H1 (cell line): ENCODE measurements at regions not wholly inside any gene's neighbourhood (a gene's known extent, or its start where the extent isn't known, plus 50 kb on each side); places are given as distances from the start of the nearest gene placed in this dataset.

Experiments used
- CTCF ChIA-PET: fragments of 300-600 bp; sonication (Branson Sonifier 250); formaldehyde crosslinking; loops from one replicate; lab custom pipeline; 2021; ENCODE audit not compliant: partially characterized antibody; lab: Charles Lee
- POLR2A ChIA-PET: fragments of 300-600 bp; sonication (Branson Sonifier 250); formaldehyde crosslinking; loops from one replicate; lab custom pipeline; 2021; ENCODE audit warnings: inconsistent platforms; ENCODE audit not compliant: partially characterized antibody; lab: Charles Lee
- DNase-seq, 2 experiments: peaks; one replicate each; pipeline versions ENCODE4 v3.0.0 to v3.0.0-alpha.2; 2010 to 2022; ENCODE audit warnings: low spot score in 2 of 2, low read depth in 1 of 2, mixed read lengths in 1 of 2
- FAIRE-seq: peaks from 2 replicates; lab custom pipeline; 2011; peaks lifted over from hg19 to GRCh38; lab: Jason Lieb, UNC
- H2AFZ ChIP-seq: 2 replicates; pipeline ENCODE4 v1.8.1; 2012; ENCODE audit warnings: low read length, inconsistent platforms
- H2AK5ac ChIP-seq: 2 replicates; pipeline ENCODE4 v1.6.1; 2013; ENCODE audit warnings: low read depth, low read length
- H2BK120ac ChIP-seq: replicated peaks from 2 replicates; pipeline ENCODE3; 2013; ENCODE audit warnings: low read depth, low read length, inconsistent platforms
- H2BK12ac ChIP-seq: 2 replicates; pipeline ENCODE4 v1.6.1; 2013; ENCODE audit warnings: low read depth, low read length
- H2BK15ac ChIP-seq: 2 replicates; pipeline ENCODE4 v1.6.1; 2013; ENCODE audit warnings: low read length
- H2BK20ac ChIP-seq: 2 replicates; pipeline ENCODE4 v1.6.1; 2013; ENCODE audit warnings: low read length
- H2BK5ac ChIP-seq: 2 replicates; pipeline ENCODE4 v1.6.1; 2013; ENCODE audit warnings: low read depth, low read length
- H3K14ac ChIP-seq: 2 replicates; pipeline ENCODE4 v1.6.1; 2013; ENCODE audit warnings: inconsistent platforms; ENCODE audit not compliant: insufficient read length
- H3K18ac ChIP-seq: 2 replicates; pipeline ENCODE4 v1.6.1; 2013; ENCODE audit warnings: low read length; ENCODE audit errors: extremely low read depth
- H3K23ac ChIP-seq: 2 replicates; pipeline ENCODE4 v1.6.1; 2013; ENCODE audit warnings: inconsistent platforms; ENCODE audit not compliant: insufficient read length
- H3K23me2 ChIP-seq: 2 replicates; pipeline ENCODE4 v1.6.1; 2013; ENCODE audit warnings: low read depth, low read length
- H3K27ac ChIP-seq: 2 replicates; pipeline ENCODE4 v1.6.1; 2011; ENCODE audit warnings: low read depth, low read length, inconsistent platforms
- H3K27me3 ChIP-seq, 4 experiments: replicated peaks in 1 of 4; 1 replicate in 1 of 4; 2 replicates in 3 of 4; pipeline versions ENCODE4 v1.6.1 to v1.8.1; 2011 to 2013; ENCODE audit warnings: low read length in 3 of 4, mild to moderate bottlenecking in 3 of 4, inconsistent platforms in 2 of 4, mixed read lengths in 2 of 4, moderate library complexity in 1 of 4; ENCODE audit not compliant: control insufficient read depth in 3 of 4, insufficient read depth in 3 of 4; ENCODE audit errors: extremely low read depth in 1 of 4
- H3K36me3 ChIP-seq, 4 experiments: 2 replicates each; pipeline versions ENCODE4 v1.6.1 to v1.8.1; 2011 to 2013; ENCODE audit warnings: mild to moderate bottlenecking in 4 of 4, low read length in 3 of 4, moderate library complexity in 2 of 4, control low read depth in 1 of 4, inconsistent platforms in 1 of 4; ENCODE audit not compliant: insufficient read depth in 4 of 4, control insufficient read depth in 2 of 4
- H3K4ac ChIP-seq: replicated peaks from 2 replicates; pipeline ENCODE3; 2013; ENCODE audit warnings: low read length, low read depth, mixed read lengths, inconsistent platforms; ENCODE audit not compliant: insufficient read length
- H3K4me1 ChIP-seq, 4 experiments: replicated peaks in 1 of 4; 1 replicate in 1 of 4; 2 replicates in 3 of 4; pipeline versions ENCODE4 v1.6.1 to v1.8.1; 2011 to 2013; ENCODE audit warnings: low read length in 3 of 4, inconsistent platforms in 2 of 4, mixed read lengths in 1 of 4; ENCODE audit not compliant: insufficient read depth in 4 of 4, control insufficient read depth in 3 of 4
- H3K4me2 ChIP-seq, 2 experiments: 2 replicates each; pipeline versions ENCODE4 v1.6.1 to v1.8.1; 2011 to 2013; ENCODE audit warnings: low read depth in 2 of 2, low read length in 2 of 2, control low read depth in 1 of 2, inconsistent platforms in 1 of 2, mild to moderate bottlenecking in 1 of 2; ENCODE audit not compliant: insufficient read depth in 1 of 2
- H3K4me3 ChIP-seq, 4 experiments: fragments of 200-600, 300-600 bp in 1 of 4; sonication (generic), shearing (Covaris generic), sonication (Bioruptor Twin) in 1 of 4; 2 replicates each; pipeline versions ENCODE4 v1.5.1 to v1.8.1; 2011 to 2016; ENCODE audit warnings: low read length in 4 of 4, low read depth in 3 of 4, control low read depth in 2 of 4, inconsistent platforms in 2 of 4, mild to moderate bottlenecking in 2 of 4, mixed read lengths in 1 of 4, moderate library complexity in 1 of 4; ENCODE audit not compliant: insufficient read depth in 2 of 4; ENCODE audit errors: extremely low read depth in 1 of 4
- H3K56ac ChIP-seq: replicated peaks from 2 replicates; pipeline ENCODE3; 2013; ENCODE audit warnings: low read depth, mild to moderate bottlenecking, mixed read lengths, low read length, inconsistent platforms; ENCODE audit not compliant: insufficient read length
- H3K79me1 ChIP-seq: 2 replicates; pipeline ENCODE4 v1.6.1; 2013; ENCODE audit warnings: low read depth, low read length, control low read depth
- H3K79me2 ChIP-seq, 2 experiments: 2 replicates each; pipeline versions ENCODE4 v1.6.1 to v1.8.1; 2012 to 2013; ENCODE audit warnings: low read length in 2 of 2, mild to moderate bottlenecking in 2 of 2, inconsistent platforms in 1 of 2; ENCODE audit not compliant: insufficient read depth in 2 of 2, control insufficient read depth in 1 of 2
- H3K9ac ChIP-seq, 4 experiments: replicated peaks in 1 of 4; 1 replicate in 1 of 4; 2 replicates in 3 of 4; pipeline versions ENCODE4 v1.6.1 to v1.8.1; 2011 to 2013; ENCODE audit warnings: low read depth in 3 of 4, low read length in 3 of 4, control low read depth in 2 of 4, mild to moderate bottlenecking in 2 of 4, moderate library complexity in 2 of 4, inconsistent platforms in 1 of 4; ENCODE audit errors: extremely low read depth in 1 of 4
- H3K9me3 ChIP-seq, 2 experiments: 2 replicates each; pipeline versions ENCODE4 v1.6.1 to v1.8.1; 2012 to 2013; ENCODE audit warnings: mild to moderate bottlenecking in 2 of 2, moderate library complexity in 2 of 2, control low read depth in 1 of 2, inconsistent platforms in 1 of 2, low read depth in 1 of 2, low read length in 1 of 2, mixed read lengths in 1 of 2; ENCODE audit not compliant: insufficient read depth in 2 of 2
- H4K20me1 ChIP-seq, 2 experiments: replicated peaks in 1 of 2; 2 replicates each; pipeline versions ENCODE3 to v1.8.1; 2011 to 2013; ENCODE audit warnings: inconsistent platforms in 2 of 2, low read length in 2 of 2, mild to moderate bottlenecking in 1 of 2; ENCODE audit not compliant: insufficient read depth in 2 of 2, control insufficient read depth in 1 of 2
- H4K5ac ChIP-seq: 2 replicates; pipeline ENCODE4 v1.6.1; 2013; ENCODE audit warnings: low read length, low read depth, mixed read lengths, inconsistent platforms; ENCODE audit not compliant: insufficient read length
- H4K8ac ChIP-seq: 2 replicates; pipeline ENCODE4 v1.8.0; 2013; ENCODE audit warnings: mild to moderate bottlenecking, moderate library complexity, low read length, inconsistent platforms; ENCODE audit not compliant: insufficient read depth; ENCODE audit errors: extremely low read depth
- H4K91ac ChIP-seq: replicated peaks from 2 replicates; pipeline ENCODE3; 2013; ENCODE audit warnings: low read length, mixed read lengths, inconsistent platforms; ENCODE audit not compliant: insufficient read length
- CBX5 ChIP-seq: fragments of 300-800, 300-1000 bp; sonication (generic); IDR thresholded peaks from 2 replicates; pipeline ENCODE4 v1.7.1; 2016; ENCODE audit warnings: antibody characterized with exemption, low read length, low read depth
- CBX8 ChIP-seq: fragments of 300-800, 300-1000 bp; sonication (generic); IDR thresholded peaks from 2 replicates; pipeline ENCODE4 v1.7.1; 2016; ENCODE audit warnings: low read depth, low read length, borderline replicate concordance
- GABPA ChIP-seq: IDR thresholded peaks from 2 replicates; pipeline ENCODE4 v1.6.1; 2011; ENCODE audit warnings: mild to moderate bottlenecking, low read length, moderate library complexity, borderline replicate concordance; ENCODE audit not compliant: insufficient read depth
- HDAC2 ChIP-seq, 2 experiments: fragments of 300-600 bp in 1 of 2; sonication (generic) in 1 of 2; IDR thresholded peaks; 2 replicates each; pipeline ENCODE4 v1.6.1; 2011 to 2012; ENCODE audit warnings: low read depth in 2 of 2, low read length in 2 of 2, mild to moderate bottlenecking in 2 of 2, moderate library complexity in 2 of 2, borderline replicate concordance in 1 of 2, inconsistent platforms in 1 of 2
- JUN ChIP-seq: IDR thresholded peaks from 2 replicates; pipeline ENCODE4 v1.6.1; 2011; ENCODE audit warnings: low read depth, mild to moderate bottlenecking, improper control_type of control experiment, low read length
- MAFK ChIP-seq: IDR thresholded peaks from 2 replicates; pipeline ENCODE4 v1.6.1; 2012; ENCODE audit warnings: low read depth, mild to moderate bottlenecking, improper control_type of control experiment, low read length
- SIN3A ChIP-seq, 2 experiments: IDR thresholded peaks in 1 of 2; conservative IDR thresholded peaks in 1 of 2; 2 replicates each; pipeline ENCODE4 v1.6.1; 2011 to 2012; ENCODE audit warnings: low read length in 2 of 2, improper control_type of control experiment in 1 of 2, low read depth in 1 of 2, mild to moderate bottlenecking in 1 of 2
- SP1 ChIP-seq: IDR thresholded peaks from 2 replicates; pipeline ENCODE4 v1.6.1; 2011; ENCODE audit warnings: low read depth, low read length
- SP2 ChIP-seq: IDR thresholded peaks from 2 replicates; pipeline ENCODE4 v1.6.1; 2012; ENCODE audit warnings: mild to moderate bottlenecking, low read length, inconsistent platforms
- SRF ChIP-seq: IDR thresholded peaks from 2 replicates; pipeline ENCODE4 v1.6.1; 2011; ENCODE audit warnings: mild to moderate bottlenecking, low read depth, low read length, moderate library complexity
- TEAD4 ChIP-seq: IDR thresholded peaks from 2 replicates; pipeline ENCODE4 v1.6.1; 2012; ENCODE audit warnings: low read depth, low read length, inconsistent platforms, mixed read lengths
- WGBS, 2 experiments: shearing (Covaris generic) in 1 of 2; methylation state at CpG; one replicate each; pipeline versions ENCODE4 v1.1.6 to v1.1.7; 2013 to 2015; ENCODE audit warnings: low lambda C conversion rate in 2 of 2, mixed read lengths in 2 of 2, inconsistent platforms in 1 of 2, low coverage in 1 of 2, missing lambda C conversion rate in 1 of 2; ENCODE audit not compliant: insufficient replicate concordance in 2 of 2, insufficient coverage in 1 of 2, insufficient read length in 1 of 2; ENCODE audit errors: extremely low coverage in 1 of 2, missing lambda C conversion rate in 1 of 2; 5-methylcytosine and 5-hydroxymethylcytosine counted together
- TF ChIP-seq, protein P1 (sequence below): IDR thresholded peaks from 2 replicates; pipeline ENCODE4 v1.6.1; 2012; ENCODE audit warnings: low read length, inconsistent platforms
- TF ChIP-seq, protein P2 (sequence below): IDR thresholded peaks from 2 replicates; pipeline ENCODE4 v1.6.1; 2011; ENCODE audit warnings: low read depth, mild to moderate bottlenecking, low read length; ENCODE audit not compliant: insufficient read depth

DNA sequence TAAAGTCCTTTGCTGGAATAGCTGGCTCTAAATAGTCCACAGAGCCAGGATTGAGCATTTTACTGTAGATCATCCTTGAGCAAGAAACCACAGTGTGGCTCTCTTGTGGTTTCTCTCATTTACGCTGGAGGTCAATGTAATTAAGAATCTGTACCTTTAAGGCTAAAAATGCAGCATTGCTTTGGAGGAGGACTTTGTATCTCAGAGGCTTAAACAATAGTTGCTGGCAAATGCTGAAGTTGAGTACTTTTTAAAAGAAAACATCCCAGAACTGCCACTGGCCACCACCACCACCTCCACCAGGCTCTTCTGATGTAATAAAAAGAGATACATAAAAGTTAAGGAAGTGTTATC is 177.3 kb upstream of the ADAMTSL1 start:
- Histone ChIP-seq H4K20me1 (no peaks in the 10 kb centered on the region), H2AK5ac (no peak overlapping the region), H3K36me3 (no peaks in the 10 kb centered on the region), H4K91ac (no peak overlapping the region), H2BK15ac (no peak overlapping the region), H3K27ac (no peak overlapping the region), H3K4ac (no peak overlapping the region), H3K23me2 (no peaks in the 10 kb centered on the region), H3K27me3 (no peaks in the 10 kb centered on the region), H3K4me1 (no peaks in the 10 kb centered on the region), H3K4me2 (no peak overlapping the region), H3K18ac (no peak overlapping the region), H2BK5ac (no peak overlapping the region), H2BK20ac (no peak overlapping the region), H4K5ac (no peak overlapping the region), H3K23ac (no peak overlapping the region), H3K9ac (no peak overlapping the region), H3K9me3 (no peaks in the 10 kb centered on the region), H3K14ac (no peak overlapping the region), H2AFZ (no peak overlapping the region), H4K8ac (no peak overlapping the region), H3K4me3 (no peak overlapping the region), H3K79me1 (no peaks in the 10 kb centered on the region), H2BK120ac (no peak overlapping the region), H3K56ac (no peak overlapping the region), H3K79me2 (no peaks in the 10 kb centered on the region), H2BK12ac (no peak overlapping the region)
- WGBS, 2 experiments, result 92% methylated on average over 1 of the region's 1 CpG; no CpG with 5 or more reads in 1 of the 2 experiments
- FAIRE-seq (no peak), DNase-seq (no peak)
- CTCF ChIA-PET, result no interaction called here
- POLR2A ChIA-PET, result no interaction called here
- no peak for TF ChIP-seq HDAC2 (IDR thresholded peaks at IDR 0.05; ENCODE audit: borderline replicate concordance in 1 of 2, low read depth in 2 of 2, low read length in 2 of 2)
- TF ChIP-seq GABPA, result no peak
- TF ChIP-seq SP1, result no peak
- TF ChIP-seq SP2, result no peak
- TF ChIP-seq, protein P1, sequence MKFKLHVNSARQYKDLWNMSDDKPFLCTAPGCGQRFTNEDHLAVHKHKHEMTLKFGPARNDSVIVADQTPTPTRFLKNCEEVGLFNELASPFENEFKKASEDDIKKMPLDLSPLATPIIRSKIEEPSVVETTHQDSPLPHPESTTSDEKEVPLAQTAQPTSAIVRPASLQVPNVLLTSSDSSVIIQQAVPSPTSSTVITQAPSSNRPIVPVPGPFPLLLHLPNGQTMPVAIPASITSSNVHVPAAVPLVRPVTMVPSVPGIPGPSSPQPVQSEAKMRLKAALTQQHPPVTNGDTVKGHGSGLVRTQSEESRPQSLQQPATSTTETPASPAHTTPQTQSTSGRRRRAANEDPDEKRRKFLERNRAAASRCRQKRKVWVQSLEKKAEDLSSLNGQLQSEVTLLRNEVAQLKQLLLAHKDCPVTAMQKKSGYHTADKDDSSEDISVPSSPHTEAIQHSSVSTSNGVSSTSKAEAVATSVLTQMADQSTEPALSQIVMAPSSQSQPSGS, result no peak
- TF ChIP-seq SRF, result no peak
- no peak for TF ChIP-seq JUN
- no peak for TF ChIP-seq SIN3A (conservative IDR thresholded peaks at IDR 0.05 in 1 of 2, IDR thresholded peaks at IDR 0.05 in 1 of 2; ENCODE audit: low read depth in 1 of 2, low read length in 2 of 2)
- TF ChIP-seq TEAD4, result no peak
- no peak for TF ChIP-seq MAFK
- no peak for TF ChIP-seq CBX8
- TF ChIP-seq, protein P2, sequence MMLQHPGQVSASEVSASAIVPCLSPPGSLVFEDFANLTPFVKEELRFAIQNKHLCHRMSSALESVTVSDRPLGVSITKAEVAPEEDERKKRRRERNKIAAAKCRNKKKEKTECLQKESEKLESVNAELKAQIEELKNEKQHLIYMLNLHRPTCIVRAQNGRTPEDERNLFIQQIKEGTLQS, result no peak
- TF ChIP-seq CBX5, result no peak
